Suprapubic skin (tissue), 4 donors: ENCODE measurements at regions not wholly inside any gene's neighbourhood (a gene's known extent, or its start where the extent isn't known, plus 50 kb on each side); places are given as distances from the start of the nearest gene placed in this dataset.

Source experiments
- DNase-seq, 2 donors: peaks; one replicate each; pipeline ENCODE4 v3.0.0-alpha.2; 2019; ENCODE audit warnings: low spot score in 2 of 2
- H3K27ac ChIP-seq: fragments of 200-600 bp; sonication (generic); one replicate; pipeline ENCODE4 v1.5.1; 2019
- H3K27me3 ChIP-seq: fragments of 200-600 bp; sonication (generic); one replicate; pipeline ENCODE4 v1.5.1; 2019
- H3K36me3 ChIP-seq: fragments of 200-600 bp; sonication (generic); one replicate; pipeline ENCODE4 v1.5.1; 2019
- H3K4me1 ChIP-seq: fragments of 200-600 bp; sonication (generic); one replicate; pipeline ENCODE4 v1.5.1; 2019
- H3K4me3 ChIP-seq: fragments of 200-600 bp; sonication (generic); one replicate; pipeline ENCODE4 v1.5.1; 2019; ENCODE audit warnings: mild to moderate bottlenecking
- H3K9me3 ChIP-seq: fragments of 200-600 bp; sonication (generic); one replicate; pipeline ENCODE4 v1.5.1; 2019
- EP300 ChIP-seq: sonication (generic); formaldehyde crosslinking; IDR thresholded peaks from one replicate; pipeline ENCODE4 v1.6.1; 2017; ENCODE audit warnings: antibody characterized with exemption
- POLR2A ChIP-seq, 2 donors: fragments of 450-650 bp; IDR thresholded peaks; one replicate each; pipeline ENCODE4 v1.6.1; 2017; ENCODE audit warnings: antibody characterized with exemption in 2 of 2, mild to moderate bottlenecking in 2 of 2, moderate library complexity in 2 of 2
- POLR2AphosphoS5 ChIP-seq, 3 donors: sonication (generic); formaldehyde crosslinking; IDR thresholded peaks; one replicate each; pipeline ENCODE4 v1.6.1; 2017; ENCODE audit warnings: antibody characterized with exemption in 3 of 3
- WGBS: methylation state at CpG from one replicate; pipeline ENCODE4 v1.1.5; 2018; 5-methylcytosine and 5-hydroxymethylcytosine counted together
- TF ChIP-seq, protein P1 (sequence below), 2 donors: fragments of 200-600 bp in 1 of 2; fragments of 450-650 bp in 1 of 2; sonication (generic) in 1 of 2; IDR thresholded peaks; one replicate each; pipeline ENCODE4 v1.5.1; 2016 to 2019; ENCODE audit warnings: antibody characterized with exemption in 2 of 2, mild to moderate bottlenecking in 1 of 2, moderate library complexity in 1 of 2

GRCh38 chr10:131032329-131033165 lies 279.0 kb downstream of the TCERG1L start:
- WGBS = 90% methylated on average over 25 of the region's 26 CpGs
- Histone ChIP-seq H3K36me3 (no peaks in the 10 kb centered on the region), H3K4me1 (no peaks in the 10 kb centered on the region), H3K27ac (no peak overlapping the region), H3K27me3 (peaks cover 10% of the 10 kb centered on the region), H3K4me3 (no peak overlapping the region), H3K9me3 (no peaks in the 10 kb centered on the region)
- peak; percentile 34 to 72 for DNase-seq
- TF ChIP-seq, protein P1, sequence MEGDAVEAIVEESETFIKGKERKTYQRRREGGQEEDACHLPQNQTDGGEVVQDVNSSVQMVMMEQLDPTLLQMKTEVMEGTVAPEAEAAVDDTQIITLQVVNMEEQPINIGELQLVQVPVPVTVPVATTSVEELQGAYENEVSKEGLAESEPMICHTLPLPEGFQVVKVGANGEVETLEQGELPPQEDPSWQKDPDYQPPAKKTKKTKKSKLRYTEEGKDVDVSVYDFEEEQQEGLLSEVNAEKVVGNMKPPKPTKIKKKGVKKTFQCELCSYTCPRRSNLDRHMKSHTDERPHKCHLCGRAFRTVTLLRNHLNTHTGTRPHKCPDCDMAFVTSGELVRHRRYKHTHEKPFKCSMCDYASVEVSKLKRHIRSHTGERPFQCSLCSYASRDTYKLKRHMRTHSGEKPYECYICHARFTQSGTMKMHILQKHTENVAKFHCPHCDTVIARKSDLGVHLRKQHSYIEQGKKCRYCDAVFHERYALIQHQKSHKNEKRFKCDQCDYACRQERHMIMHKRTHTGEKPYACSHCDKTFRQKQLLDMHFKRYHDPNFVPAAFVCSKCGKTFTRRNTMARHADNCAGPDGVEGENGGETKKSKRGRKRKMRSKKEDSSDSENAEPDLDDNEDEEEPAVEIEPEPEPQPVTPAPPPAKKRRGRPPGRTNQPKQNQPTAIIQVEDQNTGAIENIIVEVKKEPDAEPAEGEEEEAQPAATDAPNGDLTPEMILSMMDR (IDR thresholded peaks at IDR 0.05) = no peak
- TF ChIP-seq POLR2A (IDR thresholded peaks at IDR 0.05) = no peak
- TF ChIP-seq EP300 = no peak
- no peak for TF ChIP-seq POLR2AphosphoS5 (IDR thresholded peaks at IDR 0.05)

- Histone ChIP-seq H3K4me1 (no peaks in the 10 kb centered on the region), H3K27ac (no peak overlapping the region), H3K27me3 (peaks cover 10% of the 10 kb centered on the region), H3K9me3 (no peaks in the 10 kb centered on the region), H3K4me3 (no peak overlapping the region), H3K36me3 (no peaks in the 10 kb centered on the region)
- DNase-seq = peak; percentile 32 to 61
- 75% methylated on average over 4 of the region's 10 CpGs for WGBS
- TF ChIP-seq POLR2AphosphoS5 (IDR thresholded peaks at IDR 0.05) (no peak), POLR2A (IDR thresholded peaks at IDR 0.05) (no peak), EP300 (no peak)
- TF ChIP-seq, protein P1 (IDR thresholded peaks at IDR 0.05) = no peak
Measured at GRCh38 chr10:131033166-131034085, 278.1 kb downstream of the TCERG1L start.

DNA sequence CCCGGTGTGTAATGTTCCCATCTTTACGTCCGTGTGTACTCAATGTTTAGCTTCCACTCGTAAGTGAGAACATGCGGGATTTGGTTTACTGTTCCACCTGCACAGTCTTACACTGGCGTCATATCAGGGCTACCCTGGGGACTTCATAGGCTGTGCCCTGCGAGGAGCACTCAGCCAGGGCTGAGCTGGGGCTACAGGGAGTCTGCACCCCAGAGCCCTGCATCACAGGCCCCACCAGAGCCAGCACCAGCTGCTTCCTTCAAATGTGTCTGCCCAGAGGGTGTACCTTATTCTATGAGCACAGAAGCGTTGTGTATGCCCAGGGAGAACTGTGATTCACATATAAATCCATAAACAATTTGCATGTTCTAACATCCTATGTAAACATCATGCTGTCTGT lies 277.1 kb downstream of the TCERG1L start:
- TF ChIP-seq EP300 = no peak
- TF ChIP-seq, protein P1 (IDR thresholded peaks at IDR 0.05) = no peak
- TF ChIP-seq POLR2AphosphoS5 (IDR thresholded peaks at IDR 0.05) = no peak
- no peak for TF ChIP-seq POLR2A (IDR thresholded peaks at IDR 0.05)
- peaks cover 10% of the 10 kb centered on the region for H3K27me3 ChIP-seq
- H3K36me3 ChIP-seq = no peaks in the 10 kb centered on the region
- DNase-seq = no peak
- H3K4me3 ChIP-seq = no peak overlapping the region
- no peaks in the 10 kb centered on the region for H3K9me3 ChIP-seq
- H3K4me1 ChIP-seq = no peaks in the 10 kb centered on the region
- H3K27ac ChIP-seq = no peak overlapping the region
- WGBS = 76% methylated on average over 8 of the region's 8 CpGs

- DNase-seq = no peak
- TF ChIP-seq EP300 (no peak), POLR2AphosphoS5 (IDR thresholded peaks at IDR 0.05) (no peak), POLR2A (IDR thresholded peaks at IDR 0.05) (no peak)
- TF ChIP-seq, protein P1 (IDR thresholded peaks at IDR 0.05) = no peak
- Histone ChIP-seq H3K4me3 (no peak overlapping the region), H3K36me3 (no peaks in the 10 kb centered on the region), H3K9me3 (no peaks in the 10 kb centered on the region), H3K27me3 (peaks cover 10% of the 10 kb centered on the region), H3K27ac (no peak overlapping the region), H3K4me1 (no peaks in the 10 kb centered on the region)
- WGBS = 43% methylated on average over 9 of the region's 12 CpGs
Measured at GRCh38 chr10:131035779-131036178, 275.7 kb downstream of the TCERG1L start.

DNA sequence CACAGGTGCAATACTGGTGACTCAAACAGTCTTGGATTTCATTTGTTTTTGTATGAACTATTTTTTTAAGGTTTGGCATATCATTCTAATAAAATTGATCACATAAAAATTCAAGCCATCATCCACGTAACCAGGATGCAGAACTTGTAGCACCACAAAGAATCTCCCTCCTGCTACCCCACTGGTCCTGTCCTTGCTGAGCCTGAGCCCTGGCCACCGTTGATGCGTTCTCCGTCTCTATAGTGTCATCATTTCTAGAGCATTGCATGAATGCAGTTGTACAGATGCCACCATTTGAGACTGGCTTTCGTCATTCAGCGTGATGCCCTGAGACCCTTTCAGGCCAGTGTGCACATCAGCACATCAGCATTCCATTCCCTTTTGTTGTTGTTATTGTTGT lies 273.5 kb downstream of the TCERG1L start:
- Histone ChIP-seq H3K9me3 (no peaks in the 10 kb centered on the region), H3K36me3 (no peaks in the 10 kb centered on the region), H3K27me3 (peaks cover 6% of the 10 kb centered on the region), H3K4me3 (no peak overlapping the region), H3K27ac (no peak overlapping the region), H3K4me1 (no peaks in the 10 kb centered on the region)
- 94% methylated on average over 6 of the region's 6 CpGs for WGBS
- no peak for DNase-seq
- TF ChIP-seq, protein P1 (IDR thresholded peaks at IDR 0.05) = no peak
- no peak for TF ChIP-seq POLR2A (IDR thresholded peaks at IDR 0.05)
- TF ChIP-seq EP300 = no peak
- TF ChIP-seq POLR2AphosphoS5 (IDR thresholded peaks at IDR 0.05) = no peak
